ENCODE measurements at regions not wholly inside any gene's neighbourhood (a gene's known extent, or its start where the extent isn't known, plus 50 kb on each side); places are given as distances from the start of the nearest gene placed in this dataset.
A peak's percentile ranks its signal among the peaks of the same experiment; 100 is the strongest.

- DNase-seq (ENCODE audit: low read depth), result no peak
Observed at GRCh38 chr13:23983671-23984070, 86.4 kb upstream of the C1QTNF9B start.

GRCh38 chr13:23984546-23984945 is 87.2 kb upstream of the C1QTNF9B start:
- DNase-seq (ENCODE audit: low read depth), result no peak

GRCh38 chr13:23985060-23985459 is 87.8 kb upstream of the C1QTNF9B start:
- no peak for DNase-seq (ENCODE audit: low read depth)

GRCh38 chr13:23985839-23986238 is 88.5 kb upstream of the C1QTNF9B start:
- no peak for DNase-seq (ENCODE audit: low read depth)

GRCh38 chr13:23986619-23987018 is 89.3 kb upstream of the C1QTNF9B start:
- no peak for DNase-seq (ENCODE audit: low read depth)

- no peak for DNase-seq (ENCODE audit: low read depth)
Observed at GRCh38 chr13:23987331-23987894, 90.1 kb upstream of the C1QTNF9B start.

DNA sequence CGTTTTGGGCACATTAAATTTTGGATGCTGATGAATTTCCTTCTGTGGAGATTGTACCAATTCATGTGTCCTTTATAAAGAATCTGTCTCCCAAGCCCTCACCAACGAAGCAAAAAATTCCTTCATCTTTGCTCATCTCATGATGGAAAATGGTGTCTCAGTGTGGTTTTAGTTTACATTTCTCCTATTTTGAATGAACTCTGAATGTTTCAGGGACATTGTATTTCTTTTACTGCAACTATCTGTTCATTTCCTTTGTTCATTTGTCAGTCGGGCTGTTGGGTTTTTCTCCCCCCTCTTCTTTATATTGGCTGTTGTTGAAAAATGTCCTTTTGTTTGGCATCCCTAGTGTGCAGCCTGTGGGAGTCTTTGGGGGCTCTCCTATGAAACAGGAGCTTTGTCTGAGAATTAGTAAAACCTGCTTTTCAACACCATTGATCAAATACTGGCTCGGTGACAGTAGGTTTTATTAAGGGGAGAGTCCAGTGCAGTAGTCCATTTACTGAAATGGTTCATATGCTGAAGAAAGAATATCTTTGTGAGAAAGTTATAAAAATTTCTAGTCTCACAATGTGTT is 91.3 kb upstream of the C1QTNF9B start:
- DNase-seq (ENCODE audit: low read depth), result no peak

GRCh38 chr13:23990455-23990854 is 93.2 kb upstream of the C1QTNF9B start:
- no peak for DNase-seq (ENCODE audit: low read depth)

DNA sequence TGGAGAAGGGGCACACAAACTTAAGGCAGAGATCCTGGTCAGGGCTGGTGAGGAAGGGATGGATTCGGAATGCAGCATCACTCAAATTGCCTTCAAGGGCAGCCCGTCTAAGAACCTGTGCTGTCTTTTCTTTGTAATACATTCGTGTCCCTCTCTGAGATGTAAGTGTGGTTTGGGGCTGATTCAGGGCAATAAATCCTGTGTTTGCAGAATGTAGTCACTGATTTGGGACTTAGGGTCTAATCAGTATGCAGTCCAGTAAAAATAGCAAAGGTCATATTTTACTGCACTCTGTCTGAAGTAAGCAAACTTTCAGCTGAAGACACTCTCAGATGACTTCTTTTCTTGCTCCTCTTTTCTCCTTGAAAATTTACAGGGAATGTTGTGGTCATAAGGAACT is 93.8 kb upstream of the C1QTNF9B start:
- DNase-seq (ENCODE audit: low read depth), result no peak

- DNase-seq (ENCODE audit: low read depth), result no peak
Observed at GRCh38 chr13:23992781-23993679, 95.7 kb upstream of the C1QTNF9B start.

DNA sequence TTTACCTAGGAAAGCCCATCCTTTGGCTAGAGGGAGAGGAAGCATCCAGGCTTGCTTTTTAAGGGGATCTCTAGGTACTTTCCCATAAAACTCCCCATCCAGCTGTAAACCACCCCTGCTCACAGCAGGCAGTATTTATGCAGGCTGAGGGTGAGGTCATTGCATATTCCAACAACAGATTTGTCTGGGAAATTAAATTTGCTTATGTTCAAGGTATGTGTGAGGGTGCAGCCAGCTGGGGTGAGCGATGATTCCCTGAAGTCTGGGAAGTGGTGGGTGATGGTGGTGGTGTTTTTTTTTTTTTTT is 96.3 kb upstream of the C1QTNF9B start:
- DNase-seq (ENCODE audit: low read depth), result no peak

- no peak for DNase-seq (ENCODE audit: low read depth)
Observed at GRCh38 chr13:23995283-23996073, 98.2 kb upstream of the C1QTNF9B start.

DNA sequence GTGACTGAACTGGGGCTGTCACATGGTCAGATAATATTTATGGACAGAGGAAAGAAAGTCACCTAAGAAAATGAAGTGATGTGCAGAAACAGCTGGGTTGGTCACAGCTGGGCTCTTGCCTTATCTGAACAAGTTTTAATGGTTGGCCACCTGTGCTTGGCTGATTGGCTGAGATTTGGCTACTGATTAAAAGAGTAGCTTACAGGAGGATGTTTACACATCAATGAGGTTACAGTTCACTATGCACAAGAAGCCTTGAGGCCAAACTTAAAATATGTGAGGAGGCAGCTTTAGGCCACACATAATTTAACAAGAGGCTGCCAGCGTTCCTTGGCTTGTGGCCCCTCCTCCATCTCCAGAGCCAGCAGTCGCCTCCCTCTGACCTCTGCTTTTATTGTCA is 99.2 kb upstream of the C1QTNF9B start:
- DNase-seq (ENCODE audit: low read depth), result no peak

DNA sequence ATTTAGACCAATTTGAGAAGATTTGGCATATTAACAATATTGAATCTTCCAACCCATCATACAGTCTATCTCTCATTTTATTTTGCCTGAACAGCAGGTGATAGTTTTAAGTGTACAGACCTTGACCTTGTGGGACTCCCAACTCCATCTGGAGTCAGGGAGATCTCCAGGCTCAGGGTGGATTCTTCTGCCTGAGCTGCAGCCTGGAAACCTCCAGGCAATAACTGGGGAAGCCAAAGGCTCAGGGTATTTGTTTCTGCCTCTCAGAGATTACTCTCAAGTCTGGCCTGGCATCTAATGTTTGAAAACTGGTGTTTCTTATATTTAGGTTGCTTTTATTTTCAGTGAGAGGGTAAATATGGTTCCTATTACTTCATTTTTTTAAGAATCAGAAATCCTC is 102.1 kb upstream of the C1QTNF9B start:
- DNase-seq (ENCODE audit: low read depth), result no peak

GRCh38 chr13:24002206-24002815 is 105.0 kb upstream of the C1QTNF9B start:
- no peak for DNase-seq (ENCODE audit: low read depth)

DNA sequence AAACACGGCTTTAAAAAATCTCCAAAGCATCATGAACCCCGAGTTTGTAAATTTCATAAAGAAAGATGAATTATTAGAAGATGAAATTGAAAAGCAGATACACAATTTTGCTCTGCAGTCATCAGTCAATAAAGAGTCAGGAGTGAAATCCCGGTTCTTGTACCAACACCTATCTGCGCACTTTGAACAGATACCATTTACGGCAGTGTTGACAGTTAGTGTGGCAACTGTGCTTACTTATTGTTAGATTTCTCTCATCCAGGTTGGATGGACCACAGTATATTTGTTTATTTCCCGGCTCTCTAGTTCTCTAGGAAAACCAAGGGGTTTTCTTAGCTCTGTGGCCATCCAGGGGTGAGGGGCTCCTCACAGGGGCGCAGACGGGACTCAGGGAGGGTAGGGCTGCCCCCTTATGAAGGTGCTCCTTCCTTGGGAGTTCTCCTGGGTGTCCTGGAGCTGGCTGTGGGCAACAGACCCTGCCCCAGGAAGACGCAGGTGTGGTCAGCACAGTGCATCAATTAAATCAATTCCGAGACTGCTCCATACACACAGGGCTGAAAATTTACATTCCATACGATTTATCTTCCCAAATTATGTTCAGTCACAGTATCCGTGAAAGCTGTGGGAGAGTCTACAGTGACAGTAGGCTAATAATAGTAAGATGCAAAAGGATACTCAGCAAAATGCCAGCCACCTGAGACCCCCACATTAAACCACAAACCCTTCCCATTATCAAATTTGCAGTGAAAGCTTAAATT is 107.0 kb upstream of the C1QTNF9B start:
- DNase-seq (ENCODE audit: low read depth), result no peak

DNA sequence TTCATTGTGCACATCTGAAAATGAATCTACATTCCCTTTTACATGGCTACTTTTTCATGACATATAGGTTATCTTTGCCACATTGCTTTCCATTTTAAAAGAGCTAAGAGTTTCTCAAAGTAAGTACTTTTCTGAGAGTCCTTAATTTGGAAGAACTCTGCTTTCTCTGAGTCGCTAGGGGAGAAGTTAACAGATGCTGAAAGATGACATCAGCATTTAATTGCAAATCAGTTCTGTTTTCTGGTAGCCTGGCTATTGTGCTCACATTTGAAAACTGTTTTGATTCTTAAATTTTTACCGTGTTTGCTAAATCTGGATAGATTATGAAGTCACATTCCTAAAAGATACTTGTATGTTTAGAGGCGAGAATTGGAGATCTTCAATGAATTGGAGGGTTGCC is 107.7 kb upstream of the C1QTNF9B start:
- DNase-seq (ENCODE audit: low read depth), result no peak

DNA sequence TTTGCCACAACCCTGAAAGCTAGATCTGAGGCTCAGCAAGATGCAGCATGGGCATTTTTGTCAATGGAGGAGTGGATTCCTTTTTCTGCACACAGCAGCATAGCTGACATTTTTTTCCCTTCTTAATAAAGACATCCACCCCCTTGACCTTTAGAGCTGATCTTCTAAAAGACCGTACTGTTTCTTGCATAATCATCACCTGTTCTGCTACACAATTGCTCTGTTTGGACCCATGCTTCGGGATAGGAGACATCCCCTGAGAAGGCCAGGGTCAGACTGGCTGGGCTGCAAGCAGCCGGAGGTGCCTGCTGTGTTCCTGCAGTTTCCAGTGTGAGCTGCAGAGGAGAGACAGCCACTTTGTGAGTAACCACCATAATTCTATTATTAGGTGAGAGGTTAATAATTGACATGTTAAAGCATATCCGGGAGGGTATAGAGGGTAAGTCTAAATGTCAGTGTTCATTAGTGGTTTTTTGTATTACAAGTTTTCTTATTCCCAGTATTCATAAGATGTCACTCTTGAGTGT is 108.5 kb upstream of the C1QTNF9B start:
- no peak for DNase-seq (ENCODE audit: low read depth)

DNA sequence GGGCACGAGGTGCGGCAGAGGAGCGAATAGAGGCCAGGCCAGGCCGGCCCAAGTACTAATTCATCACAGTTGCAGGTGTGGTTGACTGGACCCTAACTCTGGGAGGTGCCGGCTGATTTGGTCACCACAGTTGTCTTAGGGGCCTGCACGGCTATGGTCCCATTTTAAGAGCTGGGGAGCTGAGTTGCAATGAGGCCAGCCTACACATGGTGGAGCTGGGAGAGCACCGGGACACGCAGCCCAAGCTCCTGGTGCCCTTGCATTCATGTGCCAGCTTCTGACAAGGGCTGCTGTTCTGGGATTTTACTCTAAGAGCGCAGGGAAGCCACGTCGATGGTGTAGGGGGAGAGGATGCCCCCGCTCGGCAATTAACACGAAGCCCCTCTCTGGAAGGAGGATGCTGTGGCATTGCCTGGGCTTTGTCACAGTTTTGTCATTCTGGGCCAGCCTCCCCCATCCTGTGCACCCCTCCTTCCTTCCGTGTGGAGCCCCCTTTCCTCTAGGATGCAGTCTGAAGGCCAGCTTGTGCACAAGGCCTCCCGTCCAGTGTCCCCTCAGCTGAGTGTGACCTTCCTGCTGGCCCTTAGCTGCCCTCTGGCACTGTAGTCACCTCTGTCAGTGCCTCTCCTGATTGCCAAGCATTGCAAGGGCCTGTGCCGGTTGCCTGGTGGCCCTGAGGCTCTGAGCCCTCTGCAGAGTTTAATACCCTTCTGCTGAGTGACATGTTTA is 109.4 kb upstream of the C1QTNF9B start:
- no peak for DNase-seq (ENCODE audit: low read depth)

DNA sequence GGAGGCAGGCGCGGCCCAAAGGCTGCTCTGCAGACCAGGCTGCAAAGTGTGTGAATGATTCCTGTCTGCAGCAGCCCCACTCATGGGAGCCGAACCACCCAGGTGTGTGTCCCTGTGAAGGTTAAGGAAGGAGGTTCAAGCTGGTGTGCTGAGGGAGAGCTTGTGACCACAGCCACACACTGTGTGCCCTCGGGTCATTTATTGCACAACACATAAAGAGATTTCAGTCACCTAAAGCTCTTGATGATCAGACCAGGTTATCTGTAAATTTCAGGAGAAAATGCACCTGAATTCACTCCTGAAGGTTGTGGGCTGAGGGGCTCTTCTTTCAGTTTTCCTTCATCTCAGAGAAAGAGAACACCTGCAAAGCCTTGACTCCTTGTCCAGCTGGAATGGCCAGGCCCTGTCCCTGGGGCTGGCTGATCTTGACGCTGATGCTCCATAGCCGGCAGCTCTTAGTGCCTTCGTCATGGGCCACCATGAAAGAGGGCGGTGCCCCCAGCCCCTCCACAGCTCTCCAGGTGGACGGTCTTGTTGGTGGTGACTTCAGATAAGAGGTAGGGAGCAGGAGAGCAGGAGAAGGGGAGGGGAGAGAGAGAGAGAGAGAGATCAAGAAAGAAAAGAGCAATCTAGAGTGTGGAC is 110.8 kb upstream of the C1QTNF9B start:
- peak; percentile 15 for DNase-seq (ENCODE audit: low read depth)
